NCI-H2227 (cell line): ENCODE measurements at regions not wholly inside any gene's neighbourhood (a gene's known extent, or its start where the extent isn't known, plus 50 kb on each side); places are given as distances from the start of the nearest gene placed in this dataset.
"Not testable (repeated sequence)": the region's sequence is repeated elsewhere in the genome, so short reads cannot be mapped to it uniquely, and the experiment has no call there.

ENCODE experiments used
- DNase-seq: peaks from one replicate; lab custom pipeline; 2025; ENCODE audit not compliant: unreplicated experiment; lab: John Stamatoyannopoulos, UW

DNA sequence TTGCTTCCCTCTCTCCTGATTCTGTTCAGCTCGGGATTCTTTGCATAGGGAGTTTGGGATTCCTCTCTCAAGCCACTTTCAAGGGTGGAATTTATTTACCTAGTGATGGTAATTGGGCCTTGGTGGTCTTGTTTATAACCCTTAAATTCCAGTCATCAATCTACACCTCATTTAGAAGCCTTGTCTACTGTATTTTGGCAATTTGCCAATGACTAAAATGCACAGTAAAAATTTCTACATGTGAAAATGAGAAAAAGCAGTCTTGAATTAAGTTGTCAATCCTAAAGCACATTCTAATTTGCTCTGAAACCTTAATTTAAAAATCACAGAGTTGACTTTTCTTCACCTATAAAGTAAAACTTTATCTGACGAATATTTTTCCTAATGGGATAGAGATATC is 749.2 kb upstream of the CRIM1 start:
- DNase-seq = no peak

DNA sequence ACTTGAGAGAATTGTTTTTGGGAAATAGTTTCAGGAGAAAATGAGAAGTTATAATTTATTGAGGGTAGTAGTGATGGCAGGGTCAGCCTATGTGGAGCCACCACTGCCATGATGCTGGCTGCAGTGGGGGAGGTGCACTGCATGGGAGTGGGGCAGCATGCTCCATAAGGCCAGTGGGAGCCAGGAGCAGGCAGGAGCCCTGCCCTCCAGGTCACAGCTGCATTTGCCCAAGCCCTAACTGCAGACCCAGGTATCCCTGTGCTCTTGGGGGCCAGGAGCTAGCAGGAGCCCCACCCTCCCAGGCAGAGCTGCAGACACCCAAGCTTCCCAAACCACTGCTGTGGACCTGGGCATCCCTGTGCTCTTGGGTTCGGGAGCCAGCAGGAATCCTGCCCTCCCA is 757.3 kb upstream of the CRIM1 start:
- DNase-seq = no peak

DNA sequence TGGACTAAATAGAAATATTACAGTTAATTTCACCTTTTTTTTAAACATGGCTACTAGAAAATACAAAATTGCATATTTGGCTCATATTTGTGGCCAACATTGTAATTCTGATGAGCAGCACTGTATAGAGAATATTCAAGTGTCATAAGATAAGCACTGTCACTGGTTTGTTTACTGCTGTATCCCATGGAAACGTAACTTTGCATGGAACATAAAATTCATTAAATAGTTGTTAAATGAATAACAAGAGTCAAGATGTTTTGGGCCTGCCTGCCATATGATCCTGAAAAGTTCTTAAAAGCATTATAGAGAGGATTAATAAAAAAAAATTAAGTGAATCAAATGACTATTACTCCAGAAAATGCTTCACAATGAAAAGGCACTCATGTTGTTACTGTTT is 763.7 kb upstream of the CRIM1 start:
- no peak for DNase-seq

DNA sequence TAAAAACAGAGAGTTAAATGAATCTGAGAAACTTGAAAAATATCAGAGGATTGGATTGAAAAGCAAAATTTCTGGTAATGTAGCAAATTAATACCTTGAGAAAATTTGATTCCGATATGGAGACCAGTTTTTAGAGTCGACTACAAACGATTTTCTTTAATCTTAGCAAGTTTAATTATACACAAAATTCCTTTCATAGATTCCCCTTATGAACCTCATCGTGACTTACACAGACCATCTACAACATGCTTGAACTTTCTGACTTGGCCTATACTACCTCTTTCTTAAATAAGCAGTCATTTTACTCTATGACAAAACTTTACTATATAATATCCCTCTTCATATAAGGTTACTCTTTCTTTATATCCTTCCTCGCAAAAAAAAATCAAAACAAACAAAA is 769.6 kb upstream of the CRIM1 start:
- DNase-seq = no peak

DNA sequence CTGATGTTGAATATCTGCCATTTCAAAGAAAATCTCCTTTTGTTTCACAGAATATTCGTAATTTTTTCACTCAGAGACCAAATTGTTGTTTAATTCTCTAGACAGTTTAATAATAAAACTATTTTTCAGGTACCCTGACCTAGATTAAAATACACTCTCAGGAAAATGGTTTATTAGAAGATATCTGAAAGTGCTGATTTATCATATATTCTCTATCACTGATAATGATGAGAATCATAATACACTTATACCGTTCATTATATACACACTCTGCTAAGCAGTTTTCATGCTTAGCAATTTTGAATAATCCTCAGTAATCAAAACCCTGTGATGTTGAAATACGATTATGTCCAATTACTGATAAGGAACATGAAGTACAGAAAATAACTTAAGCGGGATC is 772.9 kb upstream of the CRIM1 start:
- no peak for DNase-seq

DNA sequence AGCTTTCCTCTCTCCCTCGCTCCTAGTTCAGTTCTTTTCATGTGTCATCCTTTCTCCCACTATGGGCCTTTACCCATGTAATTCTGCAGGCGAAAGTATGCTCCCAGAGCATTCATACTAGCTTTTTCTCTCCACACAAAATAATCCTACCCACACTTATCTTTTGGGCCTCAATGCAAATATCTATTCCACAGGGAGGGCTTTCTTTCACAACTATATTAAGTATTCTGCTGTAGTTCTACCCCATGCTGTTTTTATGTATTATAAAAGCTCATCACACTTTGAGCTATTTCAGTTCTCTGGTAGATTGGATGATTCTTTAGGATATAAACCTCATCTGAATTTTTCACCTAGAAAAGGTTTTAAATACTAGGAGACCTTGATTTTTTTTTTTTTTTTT is 774.6 kb upstream of the CRIM1 start:
- no peak for DNase-seq

DNA sequence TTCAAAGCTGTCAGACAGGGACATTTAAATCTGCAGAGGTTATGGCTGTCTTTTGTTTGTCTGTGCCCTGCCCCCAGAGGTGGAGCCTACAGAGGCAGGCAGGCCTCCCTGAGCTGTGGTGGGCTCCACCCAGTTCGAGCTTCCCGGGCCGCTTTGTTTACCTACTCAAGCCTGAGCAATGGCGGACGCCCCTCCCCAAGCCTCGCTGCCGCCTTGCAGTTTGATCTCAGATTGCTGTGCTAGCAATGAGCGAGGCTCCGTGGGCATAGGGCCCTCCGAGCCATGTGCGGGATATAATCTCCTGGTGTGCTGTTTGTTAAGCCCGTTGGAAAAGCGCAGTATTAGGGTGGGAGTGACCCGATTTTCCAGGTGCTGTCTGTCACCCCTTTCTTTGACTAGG is 787.0 kb upstream of the CRIM1 start:
- DNase-seq = not testable (repeated sequence)

DNA sequence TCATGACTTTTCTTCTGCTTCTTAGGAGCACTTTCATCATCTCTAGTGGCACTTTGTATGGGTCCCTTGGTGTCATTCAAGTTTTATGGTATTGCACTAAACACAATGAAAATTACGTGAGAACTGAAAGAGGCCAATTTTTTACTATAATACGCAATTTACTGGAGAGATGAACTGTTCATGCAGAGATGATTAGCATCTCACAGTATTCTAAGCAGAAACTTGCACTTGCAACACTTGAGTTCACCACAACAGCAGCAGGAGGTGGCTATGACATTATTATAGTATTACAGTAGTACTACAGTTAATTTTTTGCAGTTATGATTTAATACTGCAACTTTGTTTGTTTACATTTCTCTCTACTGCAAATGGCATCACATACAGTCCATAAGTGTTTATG is 793.1 kb upstream of the CRIM1 start:
- DNase-seq = no peak

DNA sequence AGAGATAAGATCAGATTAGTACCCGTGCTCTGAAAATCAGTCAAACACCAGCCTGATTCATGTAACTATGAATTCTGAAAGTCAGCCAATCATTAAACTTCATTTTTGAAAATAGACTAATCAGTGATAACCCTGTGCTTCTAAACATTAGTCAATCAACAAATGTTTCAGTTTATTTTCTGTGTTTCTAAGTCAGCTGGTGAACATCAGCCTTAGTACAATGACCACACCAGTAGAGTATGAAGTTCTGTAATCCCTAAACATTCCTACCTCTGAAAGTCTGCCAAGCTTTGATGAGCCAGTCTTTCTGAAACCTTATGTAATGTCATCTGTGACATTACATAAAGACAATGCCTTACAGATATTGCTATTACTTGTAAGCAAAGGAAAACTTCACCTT is 807.4 kb upstream of the CRIM1 start:
- DNase-seq = no peak

DNA sequence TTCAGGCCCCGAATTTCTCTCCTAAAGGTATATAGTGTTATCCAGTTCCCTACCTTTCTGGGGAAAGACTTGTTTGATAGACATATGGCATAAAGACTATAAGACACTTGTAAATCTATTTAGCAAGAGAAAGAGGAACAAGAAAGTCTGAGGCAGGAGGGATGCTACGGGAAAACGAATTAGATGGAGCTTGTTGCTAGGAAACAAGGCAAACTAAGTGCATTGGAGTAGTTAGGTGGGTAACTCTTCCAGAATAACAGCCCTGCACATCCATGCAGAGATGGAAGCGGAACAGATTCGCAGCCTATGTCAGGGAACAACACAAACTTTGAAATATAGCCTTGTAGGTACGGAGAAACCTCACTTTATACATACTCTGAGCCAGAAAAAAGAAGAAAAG is 810.3 kb upstream of the CRIM1 start:
- no peak for DNase-seq

DNA sequence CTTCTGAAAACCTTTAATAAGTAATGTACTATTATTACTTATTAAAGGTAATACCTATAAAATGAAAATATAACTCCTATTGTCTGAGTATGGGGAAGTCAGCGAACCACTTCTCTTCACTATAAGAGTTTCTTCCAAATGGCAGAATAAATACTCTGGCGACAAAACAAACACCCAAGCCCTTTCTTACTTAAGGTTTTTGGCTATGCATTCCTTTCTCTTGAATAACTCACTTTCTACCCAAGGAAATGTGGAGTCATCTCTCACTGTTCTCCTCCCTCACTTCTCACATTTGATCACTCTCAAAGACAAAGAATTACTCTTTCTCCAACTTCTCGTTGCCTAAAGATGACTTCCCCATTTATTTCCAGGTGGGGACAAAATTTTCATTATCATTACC is 816.8 kb upstream of the CRIM1 start:
- DNase-seq = no peak

DNA sequence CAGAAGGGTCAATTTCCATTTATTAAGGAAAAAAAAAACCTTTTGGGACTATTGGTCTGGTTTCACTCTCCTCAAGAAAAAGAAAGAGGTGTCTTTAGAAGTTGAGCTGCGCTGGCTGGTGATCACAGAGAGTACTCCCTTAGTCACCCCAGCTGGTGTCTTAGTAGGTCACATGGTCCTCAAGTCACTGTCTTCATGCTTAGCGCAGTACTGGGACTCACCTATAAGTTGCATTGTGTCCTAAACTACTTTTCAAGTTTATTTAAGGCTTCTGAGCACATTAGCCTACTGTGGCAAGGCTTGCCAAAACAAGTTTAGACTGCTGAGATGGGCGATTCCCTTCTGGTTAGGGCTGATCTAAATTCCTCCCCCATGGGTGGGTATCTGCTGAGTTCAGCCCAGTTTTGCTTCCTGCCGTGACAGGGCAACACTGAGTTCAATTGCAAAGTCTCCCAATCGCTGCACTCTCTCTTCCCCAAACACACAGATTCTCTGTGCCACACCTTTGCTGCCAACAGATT is 824.9 kb upstream of the CRIM1 start:
- no peak for DNase-seq

DNA sequence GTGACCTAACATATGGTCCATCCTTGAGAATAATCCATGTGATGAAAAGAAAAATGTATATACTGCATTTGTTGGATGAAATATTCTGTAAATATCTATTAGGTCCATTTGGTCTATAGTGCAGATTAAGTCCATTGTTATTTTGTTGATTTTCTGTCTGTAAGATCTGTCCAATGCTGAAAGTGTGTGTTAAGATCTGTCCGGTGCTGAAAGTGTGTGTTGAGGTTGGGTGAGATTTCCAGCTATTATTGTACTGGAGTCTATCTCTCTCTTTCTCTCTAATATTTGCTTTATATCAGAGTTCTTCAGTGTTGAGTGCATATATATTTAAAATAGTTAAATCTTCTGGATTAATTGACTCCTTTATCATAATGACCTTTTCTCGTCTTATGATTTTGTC is 828.8 kb upstream of the CRIM1 start:
- DNase-seq = no peak

DNA sequence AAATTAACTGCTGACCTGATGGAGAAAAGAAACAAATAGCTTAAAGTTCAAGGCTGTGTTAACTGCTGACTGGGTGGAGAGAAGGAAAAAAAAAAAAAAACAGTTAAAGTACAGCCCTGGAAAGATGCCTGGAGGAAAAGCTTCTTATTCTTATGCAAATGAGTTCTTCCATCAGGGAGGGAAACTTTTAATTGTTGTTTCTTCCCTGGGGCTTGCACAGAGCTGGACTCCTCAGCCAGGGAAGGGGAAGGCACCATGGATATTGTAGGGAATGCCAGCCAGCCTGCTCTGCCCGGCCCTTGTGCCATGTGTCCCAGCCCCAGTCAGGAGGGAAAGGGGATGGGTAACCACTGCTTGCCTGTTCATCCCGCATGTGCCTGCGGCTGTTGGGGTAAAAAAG is 833.1 kb upstream of the CRIM1 start:
- no peak for DNase-seq

DNA sequence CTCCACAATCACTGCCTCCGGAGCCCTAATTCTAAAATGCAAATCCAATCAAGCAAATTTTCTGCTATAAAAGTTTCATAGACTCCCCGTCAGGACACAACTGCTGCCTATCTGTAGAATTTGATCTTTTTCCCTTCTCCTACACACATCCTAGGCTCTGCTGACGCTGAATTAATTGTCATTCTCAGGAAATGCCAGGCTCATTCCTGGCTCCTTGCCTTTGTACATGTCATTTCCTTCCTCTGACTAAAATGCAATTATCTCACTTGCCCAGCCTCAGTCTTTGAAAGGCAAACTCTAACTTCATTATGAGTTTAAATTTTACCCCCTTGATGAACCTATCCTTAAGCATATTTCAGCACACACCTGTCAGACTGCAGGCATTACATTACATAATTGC is 844.9 kb upstream of the CRIM1 start:
- no peak for DNase-seq

DNA sequence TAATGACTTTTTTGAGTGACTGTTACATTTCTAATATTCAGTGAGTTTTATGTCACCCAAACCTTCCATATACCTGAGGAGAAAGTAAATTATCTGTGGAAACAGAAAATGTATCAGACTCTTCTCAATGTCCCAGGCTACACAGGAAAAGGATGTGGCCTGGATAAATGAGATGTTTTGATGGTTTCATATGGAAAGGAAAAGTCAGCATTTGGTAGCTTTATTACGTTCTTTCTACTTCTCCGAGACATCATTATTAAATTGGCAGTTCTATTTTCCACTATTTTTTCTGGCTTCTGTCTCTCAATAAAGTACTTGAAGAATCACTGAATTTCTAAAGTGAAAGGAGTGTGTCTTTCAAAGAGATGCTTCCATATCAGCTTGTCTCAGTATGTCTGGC is 847.0 kb upstream of the CRIM1 start:
- no peak for DNase-seq

DNA sequence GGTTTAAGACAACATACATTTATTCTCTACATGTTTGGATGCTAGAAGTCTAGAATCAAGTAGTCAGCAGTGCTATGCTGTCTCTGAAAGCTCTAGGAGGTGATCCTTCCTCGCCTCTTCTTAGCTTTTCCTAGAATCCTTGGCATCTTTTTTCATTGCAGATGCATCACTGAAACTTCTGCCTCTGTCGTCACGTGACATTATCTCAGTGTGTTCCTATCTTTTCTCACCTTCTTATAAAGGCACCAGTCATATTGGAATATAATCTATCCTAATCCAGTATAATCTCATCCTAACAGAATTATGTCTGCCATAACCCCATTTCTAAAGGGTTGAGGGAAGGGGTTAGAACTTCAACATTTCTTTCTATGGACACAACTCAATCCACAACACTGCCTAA is 851.2 kb upstream of the CRIM1 start:
- no peak for DNase-seq

DNA sequence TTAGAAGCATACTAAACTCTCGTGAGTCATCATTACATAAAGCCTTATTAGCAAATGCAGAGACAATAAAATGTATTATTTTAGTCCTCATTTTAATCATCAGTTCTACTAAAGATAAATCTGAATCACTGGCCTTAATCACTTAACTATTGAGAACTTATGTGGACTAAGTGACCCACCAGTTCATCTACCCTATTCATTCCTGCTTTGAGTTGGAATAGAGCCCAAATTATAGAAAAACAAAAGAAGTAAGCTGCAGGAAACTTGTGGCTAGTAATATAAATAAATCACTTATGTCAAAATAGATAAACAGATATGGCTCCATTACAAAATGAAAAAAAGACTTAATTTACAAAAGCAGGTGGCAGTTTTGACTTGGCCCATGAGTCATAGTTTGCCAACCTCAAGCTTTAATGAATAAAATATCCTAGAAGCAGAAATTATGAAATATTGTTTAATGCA is 851.8 kb upstream of the CRIM1 start:
- DNase-seq = no peak

DNA sequence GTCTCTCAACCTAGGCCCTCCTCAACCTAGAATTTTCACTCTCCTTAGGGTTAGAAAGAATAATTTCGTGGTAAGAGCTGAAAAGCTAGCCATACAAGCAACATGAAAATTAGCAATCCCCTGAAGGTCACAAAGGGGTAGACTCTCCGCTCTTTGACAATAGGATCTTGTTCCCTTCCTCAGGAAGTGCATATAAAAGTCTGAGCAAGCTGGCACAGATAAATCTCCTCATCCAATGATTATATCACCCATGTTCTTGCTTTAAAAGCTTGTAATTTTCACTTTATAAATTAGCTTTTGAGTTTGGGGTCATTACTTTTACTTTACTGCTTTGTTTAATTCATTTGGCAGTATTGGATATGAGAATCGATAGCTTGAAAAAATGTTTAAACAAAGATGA is 852.3 kb upstream of the CRIM1 start:
- DNase-seq = no peak

DNA sequence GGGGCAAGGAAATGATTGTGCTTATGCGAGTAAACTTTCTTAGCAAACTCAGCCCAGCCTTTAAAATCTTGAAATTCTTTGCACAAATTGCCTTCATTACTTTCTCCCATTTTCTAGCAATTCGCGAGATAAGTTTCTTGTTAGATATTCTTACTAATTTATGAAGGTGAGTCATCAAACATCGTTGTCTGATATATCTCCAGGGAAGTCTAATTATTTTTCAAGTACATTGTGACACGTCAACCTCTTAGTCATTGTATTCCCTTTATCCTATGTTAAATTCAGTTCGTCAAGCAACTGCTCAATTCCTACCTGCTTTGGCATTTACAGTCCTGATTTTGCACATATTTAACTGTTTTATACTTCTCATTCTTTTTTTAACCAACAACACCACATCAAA is 854.5 kb upstream of the CRIM1 start:
- DNase-seq = no peak

DNA sequence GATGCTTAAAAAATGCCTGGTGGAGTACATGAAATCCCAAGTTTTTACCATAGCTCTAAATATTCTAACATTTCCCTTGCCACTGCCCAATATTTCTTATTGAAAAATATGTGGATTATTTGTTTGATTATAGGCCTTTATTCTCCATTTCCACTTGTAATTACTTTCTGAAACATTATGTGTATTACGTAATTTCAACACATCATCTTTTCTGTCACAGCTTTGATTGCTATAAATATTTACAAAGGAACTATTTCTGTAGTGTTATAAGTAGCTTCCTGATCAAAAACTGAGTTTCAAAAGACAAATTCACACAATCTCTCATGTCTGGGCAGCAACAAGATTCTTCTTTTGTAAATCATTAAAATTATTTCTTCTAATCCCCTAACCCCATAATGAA is 859.6 kb upstream of the CRIM1 start:
- no peak for DNase-seq

DNA sequence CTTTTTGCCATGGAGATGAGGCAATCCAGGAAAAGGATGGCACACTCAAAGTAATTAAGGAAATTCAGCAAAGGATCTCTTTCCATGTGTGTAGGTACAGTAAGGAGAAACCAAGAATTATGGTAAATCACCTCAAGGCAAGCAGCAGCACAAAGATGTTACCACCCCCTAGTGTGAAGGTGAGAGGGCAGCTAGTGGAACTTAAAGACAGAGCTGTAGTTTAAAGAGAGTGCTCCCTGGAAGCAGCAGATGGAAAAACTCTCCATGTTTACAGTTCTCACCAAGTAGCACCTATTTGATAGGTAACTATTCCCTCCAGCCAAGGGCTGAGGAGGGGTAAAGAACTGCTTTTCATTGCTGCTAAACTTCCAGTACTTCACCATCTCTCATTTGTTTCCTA is 860.4 kb upstream of the CRIM1 start:
- DNase-seq = no peak

DNA sequence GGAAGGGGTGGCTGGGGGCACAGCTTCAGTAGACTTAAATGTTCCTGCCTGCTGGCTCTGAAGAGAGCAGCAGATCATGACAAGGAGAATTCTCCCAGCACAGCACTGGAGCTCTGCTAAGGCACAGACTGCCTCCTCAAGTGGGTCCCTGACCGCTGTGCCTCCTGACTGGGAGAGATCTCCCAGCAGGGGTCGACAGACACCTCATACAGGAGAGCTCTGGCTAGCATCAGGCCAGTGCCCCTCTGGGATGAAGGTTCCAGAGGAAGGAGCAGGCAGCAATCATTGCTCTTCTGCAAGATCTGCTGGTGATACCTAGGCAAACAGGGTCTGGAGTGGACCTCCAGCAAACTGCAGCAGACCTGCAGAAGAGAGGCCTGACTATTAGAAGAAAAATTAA is 877.5 kb upstream of the CRIM1 start:
- DNase-seq = not testable (repeated sequence)

DNA sequence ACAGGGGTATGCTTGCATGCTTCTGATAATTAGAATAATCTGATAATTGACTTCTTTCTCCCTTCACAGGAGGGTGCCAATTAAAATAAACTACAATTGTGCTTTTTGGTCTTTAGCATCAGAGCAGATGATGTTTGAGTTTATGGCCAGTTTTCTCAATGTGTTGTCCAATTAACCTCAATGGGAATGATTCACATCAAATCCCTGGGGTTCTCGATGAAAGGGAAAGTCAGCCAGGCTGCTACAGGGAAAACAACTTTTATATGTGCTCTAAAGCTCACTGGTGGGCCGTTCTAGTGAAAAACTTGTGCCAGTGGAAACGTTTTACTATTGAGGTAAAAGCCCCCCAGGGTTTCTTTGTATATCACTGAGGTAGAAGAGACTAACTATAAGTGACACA is 887.3 kb upstream of the CRIM1 start:
- no peak for DNase-seq
